ENCODE measurements at regions not wholly inside any gene's neighbourhood (a gene's known extent, or its start where the extent isn't known, plus 50 kb on each side); places are given as distances from the start of the nearest gene placed in this dataset.

GRCh38 chr6:119653329-119653728, 303.8 kb upstream of the MAN1A1 start:
- TF ChIP-seq POLR2A (IDR thresholded peaks at IDR 0.05) (no peak), CTCF (IDR thresholded peaks at IDR 0.05) (no peak)

Data from body of pancreas (tissue), 4 donors.